GM23338 (cell line): ENCODE measurements at regions not wholly inside any gene's neighbourhood (a gene's known extent, or its start where the extent isn't known, plus 50 kb on each side); places are given as distances from the start of the nearest gene placed in this dataset.

Experiments used
- CREB1 ChIP-seq: fragments of 250-450 bp; sonication (Bioruptor Pico); IDR thresholded peaks from 2 replicates; pipeline ENCODE4 v1.5.0; 2020; ENCODE audit warnings: low read depth, mild to moderate bottlenecking, moderate library complexity
- CTCF ChIP-seq, 2 experiments: fragments of 200-600 bp in 1 of 2; sonication (generic) in 1 of 2; conservative IDR thresholded peaks; 2 replicates each; pipeline versions ENCODE4 v1.5.1 to v1.6.1; 2016 to 2017; ENCODE audit warnings: antibody characterized with exemption in 2 of 2, low read depth in 2 of 2, mild to moderate bottlenecking in 2 of 2, moderate library complexity in 1 of 2
- EZH2 ChIP-seq: fragments of 200-600 bp; sonication (generic); IDR thresholded peaks from one replicate; pipeline ENCODE4 v1.8.0; 2017; ENCODE audit warnings: antibody characterized with exemption, mild to moderate bottlenecking, low read depth; ENCODE audit not compliant: unreplicated experiment
- EZH2phosphoT487 ChIP-seq: fragments of 200-600 bp; sonication (generic); IDR thresholded peaks from one replicate; pipeline ENCODE4 v1.8.1; 2018; ENCODE audit warnings: antibody characterized with exemption; ENCODE audit not compliant: unreplicated experiment
- JUNB ChIP-seq: IDR thresholded peaks from one replicate; pipeline ENCODE4 v1.6.1; 2016; ENCODE audit warnings: antibody characterized with exemption; ENCODE audit not compliant: unreplicated experiment
- NANOG ChIP-seq: IDR thresholded peaks from 2 replicates; pipeline ENCODE4 v1.6.1; 2016; ENCODE audit warnings: antibody characterized with exemption, borderline replicate concordance
- POLR2AphosphoS5 ChIP-seq: IDR thresholded peaks from 2 replicates; pipeline ENCODE4 v1.6.1; 2016; ENCODE audit warnings: antibody characterized with exemption, low read depth
- REST ChIP-seq: IDR thresholded peaks from one replicate; pipeline ENCODE4 v1.6.1; 2018; ENCODE audit warnings: antibody characterized with exemption; ENCODE audit not compliant: unreplicated experiment
- ZNF114 ChIP-seq: fragments of 250-450 bp; sonication (Bioruptor Pico); IDR thresholded peaks from 2 replicates; pipeline ENCODE4 v1.5.0; 2020; ENCODE audit warnings: mild to moderate bottlenecking, moderate library complexity

- TF ChIP-seq POLR2AphosphoS5 (no peak), REST (no peak), CTCF (conservative IDR thresholded peaks at IDR 0.05; ENCODE audit: low read depth in 2 of 2) (no peak), CREB1 (CRISPR knock-in tag) (no peak), EZH2phosphoT487 (no peak), EZH2 (no peak), JUNB (no peak), NANOG (no peak), ZNF114 (CRISPR knock-in tag) (no peak)
These were observed 152.3 kb downstream of the EVX1 start for GRCh38 chr7:27394871-27395270.
